BE2C (cell line): ENCODE measurements at regions not wholly inside any gene's neighbourhood (a gene's known extent, or its start where the extent isn't known, plus 50 kb on each side); places are given as distances from the start of the nearest gene placed in this dataset.

Source experiments
- DNase-seq: peaks from one replicate; pipeline ENCODE4 v3.0.0-alpha.2; 2020
- H3K27me3 ChIP-seq: fragments of 250-450 bp; sonication (Bioruptor Pico); 2 replicates; pipeline ENCODE4 v1.5.1; 2020; ENCODE audit warnings: mild to moderate bottlenecking
- H3K36me3 ChIP-seq: fragments of 250-450 bp; sonication (Bioruptor Pico); 2 replicates; pipeline ENCODE4 v1.5.1; 2020; ENCODE audit warnings: mild to moderate bottlenecking
- H3K4me1 ChIP-seq: fragments of 250-450 bp; sonication (Bioruptor Pico); 2 replicates; pipeline ENCODE4 v1.5.1; 2020
- H3K4me3 ChIP-seq: 2 replicates; pipeline ENCODE4 v1.5.1; 2011; ENCODE audit warnings: low read depth, low read length
- H3K9me3 ChIP-seq: fragments of 250-450 bp; sonication (Bioruptor Pico); 2 replicates; pipeline ENCODE4 v1.5.1; 2020
- TF ChIP-seq, protein P1 (sequence below): IDR thresholded peaks from 2 replicates; pipeline ENCODE4 v1.5.1; 2012; ENCODE audit warnings: mild to moderate bottlenecking, low read depth, low read length

- H3K36me3 ChIP-seq: no peaks in the 10 kb centered on the region
- no peak for DNase-seq
- H3K4me3 ChIP-seq: no peak overlapping the region
- TF ChIP-seq, protein P1, sequence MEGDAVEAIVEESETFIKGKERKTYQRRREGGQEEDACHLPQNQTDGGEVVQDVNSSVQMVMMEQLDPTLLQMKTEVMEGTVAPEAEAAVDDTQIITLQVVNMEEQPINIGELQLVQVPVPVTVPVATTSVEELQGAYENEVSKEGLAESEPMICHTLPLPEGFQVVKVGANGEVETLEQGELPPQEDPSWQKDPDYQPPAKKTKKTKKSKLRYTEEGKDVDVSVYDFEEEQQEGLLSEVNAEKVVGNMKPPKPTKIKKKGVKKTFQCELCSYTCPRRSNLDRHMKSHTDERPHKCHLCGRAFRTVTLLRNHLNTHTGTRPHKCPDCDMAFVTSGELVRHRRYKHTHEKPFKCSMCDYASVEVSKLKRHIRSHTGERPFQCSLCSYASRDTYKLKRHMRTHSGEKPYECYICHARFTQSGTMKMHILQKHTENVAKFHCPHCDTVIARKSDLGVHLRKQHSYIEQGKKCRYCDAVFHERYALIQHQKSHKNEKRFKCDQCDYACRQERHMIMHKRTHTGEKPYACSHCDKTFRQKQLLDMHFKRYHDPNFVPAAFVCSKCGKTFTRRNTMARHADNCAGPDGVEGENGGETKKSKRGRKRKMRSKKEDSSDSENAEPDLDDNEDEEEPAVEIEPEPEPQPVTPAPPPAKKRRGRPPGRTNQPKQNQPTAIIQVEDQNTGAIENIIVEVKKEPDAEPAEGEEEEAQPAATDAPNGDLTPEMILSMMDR: no peak
- H3K4me1 ChIP-seq: no peaks in the 10 kb centered on the region
- no peaks in the 10 kb centered on the region for H3K9me3 ChIP-seq
- no peaks in the 10 kb centered on the region for H3K27me3 ChIP-seq
Measured at GRCh38 chr13:75132701-75133695, 349.0 kb downstream of the TBC1D4 start.

GRCh38 chr13:75129331-75129730 lies 352.6 kb downstream of the TBC1D4 start:
- H3K36me3 ChIP-seq: no peaks in the 10 kb centered on the region
- H3K9me3 ChIP-seq: no peaks in the 10 kb centered on the region
- no peak for DNase-seq
- no peak overlapping the region for H3K4me3 ChIP-seq
- no peaks in the 10 kb centered on the region for H3K4me1 ChIP-seq
- H3K27me3 ChIP-seq: no peaks in the 10 kb centered on the region
- TF ChIP-seq, protein P1: no peak

GRCh38 chr13:75124415-75124814 lies 357.6 kb downstream of the TBC1D4 start:
- Histone ChIP-seq H3K9me3 (no peaks in the 10 kb centered on the region), H3K4me3 (no peak overlapping the region), H3K27me3 (no peaks in the 10 kb centered on the region), H3K4me1 (no peaks in the 10 kb centered on the region; the same call in 1 of the 2 replicates), H3K36me3 (no peaks in the 10 kb centered on the region)
- TF ChIP-seq, protein P1: no peak
- DNase-seq: no peak

DNA sequence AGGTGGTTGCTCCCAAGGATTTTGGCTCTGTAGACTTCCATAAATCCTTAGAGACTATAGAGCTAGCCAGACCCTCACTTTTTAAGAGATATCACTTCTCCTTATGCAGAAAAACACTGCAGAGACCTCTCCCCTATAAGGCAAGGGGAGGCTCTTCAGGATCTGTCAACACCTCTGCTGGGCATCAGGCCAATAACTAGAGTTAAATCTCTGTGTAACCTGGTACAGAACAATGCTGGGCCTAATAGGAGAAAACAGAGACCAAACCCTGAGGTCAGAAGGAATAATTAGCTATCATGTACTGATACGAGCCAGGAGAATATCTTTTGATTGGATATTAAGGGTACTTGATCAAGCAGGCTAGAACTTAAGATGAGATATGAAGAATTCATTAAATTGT lies 358.5 kb downstream of the TBC1D4 start:
- peak; percentile 11 for DNase-seq
- H3K27me3 ChIP-seq: no peaks in the 10 kb centered on the region
- no peaks in the 10 kb centered on the region for H3K9me3 ChIP-seq
- no peaks in the 10 kb centered on the region; the same call in 1 of the 2 replicates for H3K4me1 ChIP-seq
- no peak overlapping the region for H3K4me3 ChIP-seq
- H3K36me3 ChIP-seq: no peaks in the 10 kb centered on the region
- TF ChIP-seq, protein P1: no peak

- Histone ChIP-seq H3K4me3 (no peak overlapping the region), H3K4me1 (no peaks in the 10 kb centered on the region; the same call in 1 of the 2 replicates), H3K9me3 (no peaks in the 10 kb centered on the region), H3K27me3 (no peaks in the 10 kb centered on the region), H3K36me3 (no peaks in the 10 kb centered on the region)
- TF ChIP-seq, protein P1: no peak
- no peak for DNase-seq
Measured at GRCh38 chr13:75120085-75120484, 361.9 kb downstream of the TBC1D4 start.

DNA sequence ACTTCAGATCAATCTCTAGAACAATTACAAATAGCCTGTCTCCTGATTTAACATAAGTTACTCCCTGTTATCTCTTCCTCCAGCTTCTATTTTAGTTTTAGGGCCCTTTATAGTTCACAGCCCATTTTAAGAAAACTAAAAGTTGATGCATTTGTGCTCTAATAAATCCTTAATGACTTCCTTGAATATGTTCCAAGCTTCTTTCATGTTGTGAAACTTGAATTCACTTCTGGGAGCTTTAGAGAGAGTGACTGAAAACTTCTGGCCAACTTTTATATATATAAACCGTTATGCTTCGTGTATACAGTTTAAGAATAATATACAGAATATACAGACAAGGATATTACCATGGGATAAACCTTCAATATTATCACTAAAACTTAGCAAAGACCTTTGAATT lies 366.8 kb downstream of the TBC1D4 start:
- TF ChIP-seq, protein P1: no peak

More for the DNA sequence above, 366.8 kb downstream of the TBC1D4 start:
- no peak for DNase-seq
- Histone ChIP-seq H3K36me3 (no peaks in the 10 kb centered on the region), H3K9me3 (no peaks in the 10 kb centered on the region), H3K4me1 (no peaks in the 10 kb centered on the region), H3K27me3 (no peaks in the 10 kb centered on the region), H3K4me3 (no peak overlapping the region)
